Mesothelial cell of epicardium (in vitro differentiated cells): ENCODE measurements at regions not wholly inside any gene's neighbourhood (a gene's known extent, or its start where the extent isn't known, plus 50 kb on each side); places are given as distances from the start of the nearest gene placed in this dataset.

Source experiments
- DNase-seq, 2 experiments: peaks; one replicate each; pipeline ENCODE4 v3.0.0; 2021; ENCODE audit warnings: low spot score in 2 of 2; ENCODE audit not compliant: unreplicated experiment in 2 of 2
- H3K27ac Mint-ChIP-seq: 2 replicates; pipeline ENCODE4 v1.8.0; 2021; ENCODE audit warnings: mixed read lengths
- H3K27me3 Mint-ChIP-seq: 2 replicates; pipeline ENCODE4 v1.8.0; 2021; ENCODE audit warnings: low read depth, mixed read lengths
- H3K36me3 Mint-ChIP-seq: 2 replicates; pipeline ENCODE4 v1.8.0; 2021; ENCODE audit warnings: mixed read lengths
- H3K4me1 Mint-ChIP-seq: 2 replicates; pipeline ENCODE4 v1.8.0; 2021; ENCODE audit warnings: mixed read lengths
- H3K4me3 Mint-ChIP-seq: 2 replicates; pipeline ENCODE4 v1.8.0; 2021; ENCODE audit warnings: mild to moderate bottlenecking, moderate library complexity, mixed read lengths
- H3K9me3 Mint-ChIP-seq: 2 replicates; pipeline ENCODE4 v1.8.0; 2021; ENCODE audit warnings: mixed read lengths
- TF ChIP-seq, protein P1 (sequence below): fragments of 200-600 bp; sonication (generic); IDR thresholded peaks from one replicate; pipeline ENCODE4 v1.5.0; 2021; ENCODE audit warnings: antibody characterized with exemption; ENCODE audit not compliant: unreplicated experiment

DNA sequence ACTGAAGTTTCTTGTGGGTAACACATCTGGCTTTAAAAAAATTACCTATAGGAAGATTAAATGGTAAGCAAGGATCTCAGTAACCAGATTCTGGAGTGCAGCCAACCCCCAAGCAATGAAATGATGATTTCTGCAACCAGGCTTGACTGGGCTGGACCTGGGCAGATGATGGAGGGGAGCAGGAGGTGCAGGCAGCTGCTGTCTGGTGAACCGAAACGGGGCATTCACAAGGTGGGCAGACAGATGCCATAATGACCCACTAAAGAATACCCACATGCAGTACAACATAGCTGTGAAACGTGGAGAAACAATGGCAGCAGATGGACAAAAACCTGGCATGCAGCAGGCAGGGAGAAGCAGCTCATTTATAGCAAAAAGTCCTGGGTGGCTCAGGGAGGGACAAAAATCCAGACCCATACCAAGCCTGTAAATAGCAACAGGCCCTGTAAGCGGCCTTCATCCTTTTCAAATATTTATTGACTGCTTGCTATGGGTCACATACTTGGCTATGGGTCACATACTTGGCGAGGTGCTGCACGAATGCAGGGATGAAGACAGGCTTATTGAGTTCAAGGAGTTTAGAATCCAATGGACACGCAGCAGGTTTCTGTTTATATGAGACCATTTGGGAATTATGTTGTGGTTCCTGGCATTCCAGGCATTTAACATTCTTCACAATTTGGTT lies 244.7 kb downstream of the HRH4 start:
- Mint-ChIP-seq H3K4me3 (no peak overlapping the region), H3K36me3 (no peaks in the 10 kb centered on the region), H3K9me3 (peaks cover 8% of the 10 kb centered on the region), H3K27me3 (peaks cover 16% of the 10 kb centered on the region), H3K4me1 (peaks cover 4% of the 10 kb centered on the region), H3K27ac (no peak overlapping the region)
- DNase-seq: no peak
- TF ChIP-seq, protein P1, sequence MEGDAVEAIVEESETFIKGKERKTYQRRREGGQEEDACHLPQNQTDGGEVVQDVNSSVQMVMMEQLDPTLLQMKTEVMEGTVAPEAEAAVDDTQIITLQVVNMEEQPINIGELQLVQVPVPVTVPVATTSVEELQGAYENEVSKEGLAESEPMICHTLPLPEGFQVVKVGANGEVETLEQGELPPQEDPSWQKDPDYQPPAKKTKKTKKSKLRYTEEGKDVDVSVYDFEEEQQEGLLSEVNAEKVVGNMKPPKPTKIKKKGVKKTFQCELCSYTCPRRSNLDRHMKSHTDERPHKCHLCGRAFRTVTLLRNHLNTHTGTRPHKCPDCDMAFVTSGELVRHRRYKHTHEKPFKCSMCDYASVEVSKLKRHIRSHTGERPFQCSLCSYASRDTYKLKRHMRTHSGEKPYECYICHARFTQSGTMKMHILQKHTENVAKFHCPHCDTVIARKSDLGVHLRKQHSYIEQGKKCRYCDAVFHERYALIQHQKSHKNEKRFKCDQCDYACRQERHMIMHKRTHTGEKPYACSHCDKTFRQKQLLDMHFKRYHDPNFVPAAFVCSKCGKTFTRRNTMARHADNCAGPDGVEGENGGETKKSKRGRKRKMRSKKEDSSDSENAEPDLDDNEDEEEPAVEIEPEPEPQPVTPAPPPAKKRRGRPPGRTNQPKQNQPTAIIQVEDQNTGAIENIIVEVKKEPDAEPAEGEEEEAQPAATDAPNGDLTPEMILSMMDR: no peak

DNA sequence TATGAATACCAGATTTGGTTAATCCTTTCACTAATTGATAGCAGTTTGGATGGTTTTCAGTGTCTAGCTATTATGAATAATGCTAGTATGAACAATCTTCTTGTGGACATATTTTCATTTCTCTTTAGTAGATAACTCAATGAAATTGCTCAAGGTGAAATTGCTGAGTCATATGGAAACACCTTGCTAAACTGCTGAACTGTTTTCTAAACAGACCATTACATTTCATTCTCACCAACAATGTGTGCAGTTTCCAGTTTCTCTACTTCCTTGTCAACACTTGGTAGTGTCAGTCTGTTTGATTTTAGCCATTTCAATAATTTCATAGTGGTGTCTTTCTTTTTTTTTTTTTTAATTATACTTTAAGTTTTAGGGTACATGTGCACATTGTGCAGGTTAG lies 250.0 kb downstream of the HRH4 start:
- Mint-ChIP-seq H3K4me1 (no peaks in the 10 kb centered on the region), H3K4me3 (no peak overlapping the region), H3K9me3 (no peaks in the 10 kb centered on the region), H3K27me3 (peaks cover 4% of the 10 kb centered on the region), H3K36me3 (no peaks in the 10 kb centered on the region), H3K27ac (no peak overlapping the region)
- TF ChIP-seq, protein P1: no peak
- no peak for DNase-seq

DNA sequence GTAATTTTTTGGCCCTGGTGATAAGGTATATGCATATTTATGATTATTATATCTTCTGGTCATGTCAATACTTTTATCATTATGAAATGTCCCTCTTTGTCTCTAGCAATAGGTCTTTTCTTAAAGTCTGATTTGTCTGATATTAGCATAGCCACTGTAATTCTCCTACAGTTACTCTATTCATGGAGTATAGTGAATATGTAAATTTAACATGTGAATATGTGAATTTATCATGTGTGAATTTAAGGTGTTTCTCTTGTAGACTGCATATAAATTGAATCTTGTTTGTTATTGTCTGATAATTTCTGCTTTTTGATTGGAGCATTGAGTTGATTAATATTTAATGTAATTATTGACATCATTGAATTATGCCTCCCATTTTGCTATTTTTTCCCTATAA lies 259.4 kb downstream of the HRH4 start:
- no peak for DNase-seq
- Mint-ChIP-seq H3K9me3 (peaks cover 13% of the 10 kb centered on the region), H3K4me1 (no peaks in the 10 kb centered on the region), H3K4me3 (no peak overlapping the region), H3K27me3 (no peaks in the 10 kb centered on the region), H3K27ac (no peak overlapping the region), H3K36me3 (peaks cover 5% of the 10 kb centered on the region)
- TF ChIP-seq, protein P1: no peak

DNA sequence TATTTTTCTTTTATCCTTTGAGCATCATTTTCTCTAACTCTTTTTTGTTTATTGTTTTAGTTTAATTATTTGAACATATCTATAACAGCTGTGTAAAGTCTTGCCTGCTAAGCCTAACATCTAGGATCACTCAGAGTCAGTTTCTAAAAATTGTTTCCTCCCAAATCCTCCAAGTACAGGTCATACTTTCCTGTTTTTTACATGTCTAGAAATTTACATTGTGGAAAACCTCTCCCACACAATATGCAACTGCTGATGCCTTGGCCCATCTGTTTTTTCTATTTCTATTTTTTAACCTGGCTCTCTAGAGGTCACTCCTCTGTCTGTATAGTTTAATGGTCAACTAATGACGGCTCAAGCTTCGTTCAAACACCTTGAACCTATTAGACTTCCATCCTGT lies 261.0 kb downstream of the HRH4 start:
- Mint-ChIP-seq H3K4me1 (peaks cover 6% of the 10 kb centered on the region), H3K36me3 (peaks cover 5% of the 10 kb centered on the region), H3K27ac (no peak overlapping the region), H3K9me3 (peaks cover 13% of the 10 kb centered on the region), H3K4me3 (no peak overlapping the region), H3K27me3 (no peaks in the 10 kb centered on the region)
- no peak for DNase-seq
- TF ChIP-seq, protein P1: no peak

DNA sequence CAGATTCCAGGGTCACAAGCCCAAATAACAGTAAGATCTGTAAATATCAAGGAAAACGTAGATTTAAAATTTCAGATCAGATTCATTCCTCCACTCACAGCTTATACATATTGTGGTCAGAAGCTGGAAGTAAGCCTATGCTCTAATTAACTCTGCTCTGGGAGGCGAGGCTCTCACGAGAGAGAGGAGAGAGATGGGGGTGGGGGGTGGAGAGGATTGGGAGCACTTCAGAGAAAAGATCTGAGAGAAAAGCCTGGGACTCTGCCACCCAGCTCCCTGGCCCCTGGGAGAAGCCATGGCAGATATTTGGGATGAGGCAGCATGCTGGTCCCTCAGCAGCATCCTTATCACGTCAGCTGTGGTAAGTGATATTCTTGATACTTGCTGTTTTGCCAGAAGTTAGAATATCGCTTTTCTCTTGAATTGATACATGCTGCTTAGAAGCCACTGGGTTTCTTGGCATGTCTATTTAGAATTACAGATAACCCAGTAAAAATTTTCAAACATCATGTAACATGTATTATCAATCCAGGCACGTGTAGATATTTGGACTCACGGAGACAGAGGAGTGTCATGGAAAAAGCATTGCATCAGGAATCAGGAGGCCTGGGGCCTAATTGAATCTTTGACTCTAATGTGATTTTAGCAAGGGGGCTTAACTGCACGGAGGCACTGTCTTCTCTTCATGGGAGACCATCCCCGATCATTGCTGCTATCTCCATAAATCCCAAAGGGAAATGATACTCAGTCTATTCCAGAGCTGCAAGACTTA lies 265.4 kb downstream of the HRH4 start:
- TF ChIP-seq, protein P1: no peak
- Mint-ChIP-seq H3K9me3 (peaks cover 9% of the 10 kb centered on the region), H3K4me3 (no peak overlapping the region), H3K27ac (no peak overlapping the region), H3K36me3 (peaks cover under 1% of the 10 kb centered on the region), H3K4me1 (peaks cover 9% of the 10 kb centered on the region), H3K27me3 (peaks cover 37% of the 10 kb centered on the region)
- no peak for DNase-seq
